ENCODE measurements at regions not wholly inside any gene's neighbourhood (a gene's known extent, or its start where the extent isn't known, plus 50 kb on each side); places are given as distances from the start of the nearest gene placed in this dataset.
"Not testable (repeated sequence)": the region's sequence is repeated elsewhere in the genome, so short reads cannot be mapped to it uniquely, and the experiment has no call there.

DNA sequence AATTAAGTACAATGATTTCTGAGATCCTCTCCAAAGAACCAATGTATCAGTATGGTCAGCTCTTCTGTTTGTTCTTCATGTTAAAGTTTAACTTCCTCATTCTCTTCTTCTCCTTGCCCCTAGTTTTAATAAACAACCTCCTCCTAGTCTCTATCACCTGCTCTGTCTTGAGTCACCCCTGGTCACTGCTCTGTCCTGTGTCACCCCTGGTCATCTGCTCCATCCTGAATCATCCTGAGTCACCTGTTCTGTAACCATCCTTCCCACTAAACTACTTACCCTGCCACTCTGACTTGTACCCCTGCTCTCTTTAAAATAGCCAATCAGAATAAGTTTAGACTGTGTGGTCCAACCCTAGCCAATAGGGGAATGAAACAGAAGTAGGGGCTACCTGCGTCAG, 100.5 kb downstream of the ALG10B start:
- Mint-ChIP-seq H3K27me3 (no peaks in the 10 kb centered on the region), H3K27ac (no peak overlapping the region), H3K9me3 (peaks cover 5% of the 10 kb centered on the region), H3K4me1 (ENCODE audit: unreplicated experiment) (no peaks in the 10 kb centered on the region), H3K4me3 (no peak overlapping the region), H3K36me3 (no peaks in the 10 kb centered on the region)
- TF ChIP-seq, protein P1, sequence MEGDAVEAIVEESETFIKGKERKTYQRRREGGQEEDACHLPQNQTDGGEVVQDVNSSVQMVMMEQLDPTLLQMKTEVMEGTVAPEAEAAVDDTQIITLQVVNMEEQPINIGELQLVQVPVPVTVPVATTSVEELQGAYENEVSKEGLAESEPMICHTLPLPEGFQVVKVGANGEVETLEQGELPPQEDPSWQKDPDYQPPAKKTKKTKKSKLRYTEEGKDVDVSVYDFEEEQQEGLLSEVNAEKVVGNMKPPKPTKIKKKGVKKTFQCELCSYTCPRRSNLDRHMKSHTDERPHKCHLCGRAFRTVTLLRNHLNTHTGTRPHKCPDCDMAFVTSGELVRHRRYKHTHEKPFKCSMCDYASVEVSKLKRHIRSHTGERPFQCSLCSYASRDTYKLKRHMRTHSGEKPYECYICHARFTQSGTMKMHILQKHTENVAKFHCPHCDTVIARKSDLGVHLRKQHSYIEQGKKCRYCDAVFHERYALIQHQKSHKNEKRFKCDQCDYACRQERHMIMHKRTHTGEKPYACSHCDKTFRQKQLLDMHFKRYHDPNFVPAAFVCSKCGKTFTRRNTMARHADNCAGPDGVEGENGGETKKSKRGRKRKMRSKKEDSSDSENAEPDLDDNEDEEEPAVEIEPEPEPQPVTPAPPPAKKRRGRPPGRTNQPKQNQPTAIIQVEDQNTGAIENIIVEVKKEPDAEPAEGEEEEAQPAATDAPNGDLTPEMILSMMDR (conservative IDR thresholded peaks at IDR 0.05): no peak
- DNase-seq (ENCODE audit: extremely low spot score, unreplicated experiment): no peak

DNA sequence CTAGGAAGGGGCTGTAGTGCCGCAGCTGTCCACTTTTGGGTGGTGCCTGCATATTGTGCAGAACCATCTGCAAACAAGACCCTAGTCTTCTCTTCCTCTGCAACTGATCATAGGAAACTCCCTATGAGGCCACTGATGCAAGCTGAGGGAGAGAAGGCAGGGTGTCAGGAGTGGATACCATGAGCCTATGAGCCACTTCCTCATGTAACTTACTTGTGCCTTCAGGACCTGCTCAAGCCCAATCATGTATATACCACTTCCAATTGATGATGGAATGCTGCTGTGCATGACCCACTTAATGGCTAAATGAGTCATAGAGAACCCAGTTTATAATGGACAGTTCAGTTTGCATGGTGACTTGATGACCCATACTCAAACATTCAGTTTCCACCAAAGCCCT, 107.9 kb downstream of the ALG10B start:
- Mint-ChIP-seq H3K4me1 (ENCODE audit: unreplicated experiment) (no peaks in the 10 kb centered on the region), H3K36me3 (no peaks in the 10 kb centered on the region), H3K9me3 (peaks cover 6% of the 10 kb centered on the region), H3K27ac (no peak overlapping the region), H3K4me3 (no peak overlapping the region), H3K27me3 (no peaks in the 10 kb centered on the region)
- TF ChIP-seq, protein P1 (conservative IDR thresholded peaks at IDR 0.05): no peak
- DNase-seq (ENCODE audit: extremely low spot score, unreplicated experiment): no peak

DNA sequence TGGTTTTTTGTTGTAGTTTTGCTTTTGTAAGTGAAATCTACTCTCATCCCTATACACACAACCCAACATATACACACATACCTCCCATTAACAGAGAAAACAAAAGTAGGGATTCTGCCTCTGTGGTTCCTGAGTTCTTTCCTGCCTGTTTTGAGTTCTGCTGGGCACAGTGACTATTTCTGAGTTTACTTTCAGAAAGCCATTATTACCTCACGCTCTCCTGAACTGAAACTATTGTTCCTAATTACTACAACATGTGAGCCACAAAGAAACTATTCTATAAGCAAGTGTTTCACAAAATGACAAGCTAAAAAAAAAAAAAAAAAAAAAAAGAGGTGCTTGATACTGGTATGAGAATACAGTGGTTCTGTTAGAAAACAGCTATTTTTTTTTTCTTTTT, 110.9 kb downstream of the ALG10B start:
- TF ChIP-seq, protein P1 (conservative IDR thresholded peaks at IDR 0.05): no peak
- Mint-ChIP-seq H3K36me3 (no peaks in the 10 kb centered on the region), H3K4me3 (no peak overlapping the region)

DNA sequence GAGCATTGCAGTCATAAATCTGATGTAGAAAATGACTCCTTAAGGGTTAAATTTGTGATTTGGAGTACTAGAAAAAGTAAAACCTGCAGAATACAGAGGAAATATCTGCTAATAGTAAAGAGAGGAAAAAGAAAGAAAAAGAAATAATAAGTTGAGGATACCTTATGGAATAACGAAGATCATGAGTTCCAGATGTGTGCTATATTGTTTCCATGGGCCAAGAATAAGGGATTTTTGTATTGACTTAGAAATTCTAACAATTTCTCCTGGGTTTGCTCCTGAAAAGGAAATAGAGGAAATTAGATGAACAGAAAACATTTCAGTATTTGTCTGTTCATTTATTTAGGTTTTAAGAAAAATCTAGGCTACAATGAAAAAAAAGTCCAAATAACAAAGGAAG, 115.3 kb downstream of the ALG10B start:
- TF ChIP-seq, protein P1 (conservative IDR thresholded peaks at IDR 0.05): no peak
- Mint-ChIP-seq H3K27me3 (no peaks in the 10 kb centered on the region), H3K4me3 (no peak overlapping the region), H3K36me3 (no peaks in the 10 kb centered on the region), H3K4me1 (ENCODE audit: unreplicated experiment) (no peaks in the 10 kb centered on the region), H3K9me3 (no peaks in the 10 kb centered on the region), H3K27ac (no peak overlapping the region)
- no peak for DNase-seq (ENCODE audit: extremely low spot score, unreplicated experiment)

More for the DNA sequence above, 110.9 kb downstream of the ALG10B start:
- H3K4me1 Mint-ChIP-seq (ENCODE audit: unreplicated experiment): no peaks in the 10 kb centered on the region
- H3K9me3 Mint-ChIP-seq: no peaks in the 10 kb centered on the region
- DNase-seq (ENCODE audit: extremely low spot score, unreplicated experiment): no peak
- no peaks in the 10 kb centered on the region for H3K27me3 Mint-ChIP-seq
- H3K27ac Mint-ChIP-seq: no peak overlapping the region

DNA sequence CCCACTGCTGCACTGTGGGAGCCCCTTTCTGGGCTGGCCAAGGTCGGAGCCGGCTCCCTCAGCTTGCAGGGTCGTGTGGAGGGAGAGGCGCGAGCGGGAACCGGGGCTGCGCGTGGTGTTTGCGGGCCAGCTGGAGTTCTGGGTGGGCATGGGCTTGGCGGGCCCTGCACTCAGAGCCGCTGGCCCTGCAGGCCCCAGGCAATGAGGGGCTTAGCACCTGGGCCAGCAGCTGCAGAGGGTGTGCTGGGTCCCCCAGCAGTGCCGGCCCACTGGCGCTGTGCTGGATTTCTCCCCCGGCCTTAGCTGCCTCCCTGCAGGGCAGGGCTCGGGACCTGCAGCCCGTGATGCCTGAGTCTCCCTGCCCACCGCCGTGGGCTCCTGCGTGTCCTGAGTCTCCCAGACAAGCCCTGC, 125.3 kb downstream of the ALG10B start:
- H3K4me1 Mint-ChIP-seq (ENCODE audit: unreplicated experiment); H3K27ac Mint-ChIP-seq; DNase-seq (ENCODE audit: extremely low spot score, unreplicated experiment); H3K27me3 Mint-ChIP-seq; H3K9me3 Mint-ChIP-seq; H3K36me3 Mint-ChIP-seq; H3K4me3 Mint-ChIP-seq: not testable (repeated sequence)

DNA sequence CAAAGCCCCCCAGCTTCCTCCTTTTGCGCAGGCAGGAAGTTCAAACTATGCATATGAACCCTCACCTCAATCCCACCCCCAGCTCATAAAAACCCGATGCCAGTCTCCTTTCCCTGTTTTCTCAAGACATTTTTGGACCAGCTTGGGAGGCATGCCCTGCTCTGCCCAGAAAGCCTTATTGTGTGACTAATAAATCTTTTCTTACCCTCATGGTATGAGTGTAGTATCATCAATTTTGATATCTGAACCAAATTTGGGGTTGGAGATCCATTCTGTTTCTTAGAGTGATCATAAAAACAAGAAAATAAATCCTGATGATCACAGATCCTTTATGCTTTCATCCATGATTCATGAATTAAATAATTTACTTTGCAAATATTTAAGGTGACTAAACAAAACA, 128.5 kb downstream of the ALG10B start:
- Mint-ChIP-seq H3K27me3 (no peaks in the 10 kb centered on the region), H3K36me3 (no peaks in the 10 kb centered on the region), H3K4me3 (no peak overlapping the region), H3K4me1 (ENCODE audit: unreplicated experiment) (no peaks in the 10 kb centered on the region), H3K9me3 (no peaks in the 10 kb centered on the region), H3K27ac (no peak overlapping the region)
- TF ChIP-seq, protein P1 (conservative IDR thresholded peaks at IDR 0.05): no peak
- DNase-seq (ENCODE audit: extremely low spot score, unreplicated experiment): no peak

All from type B pancreatic cell (in vitro differentiated cells).